WTC11 (cell line): ENCODE measurements at regions not wholly inside any gene's neighbourhood (a gene's known extent, or its start where the extent isn't known, plus 50 kb on each side); places are given as distances from the start of the nearest gene placed in this dataset.

Experiments used
- ATAC-seq: fragments of 200-7000 bp; cut with Tn5 transposase; 2 replicates; pipeline ENCODE4 v1.10.0; 2021; ENCODE audit warnings: mild to moderate bottlenecking, moderate library complexity
- CTCF ChIA-PET: fragments of 300-600 bp; sonication (Branson Sonifier 250); formaldehyde crosslinking; loops from one replicate; lab custom pipeline; 2021; ENCODE audit warnings: antibody characterized with exemption; lab: Charles Lee
- POLR2A ChIA-PET: fragments of 350-600 bp; sonication (Branson Sonifier 250); formaldehyde crosslinking; loops from one replicate; lab custom pipeline; 2021; ENCODE audit warnings: antibody characterized with exemption; lab: Charles Lee
- DNase-seq: peaks from one replicate; pipeline ENCODE4 v3.0.0; 2021; ENCODE audit warnings: low spot score
- H3K27ac Mint-ChIP-seq: 2 replicates; pipeline ENCODE4 v1.8.0; 2021; ENCODE audit warnings: mixed read lengths
- H3K27me3 Mint-ChIP-seq: 2 replicates; pipeline ENCODE4 v1.8.0; 2021; ENCODE audit warnings: low read depth, mild to moderate bottlenecking, moderate library complexity, mixed read lengths
- H3K36me3 Mint-ChIP-seq: 2 replicates; pipeline ENCODE4 v1.8.0; 2021; ENCODE audit warnings: mixed read lengths
- H3K4me1 Mint-ChIP-seq: 2 replicates; pipeline ENCODE4 v1.8.0; 2022; ENCODE audit warnings: mixed read lengths
- H3K4me3 Mint-ChIP-seq: 2 replicates; pipeline ENCODE4 v1.8.0; 2021; ENCODE audit warnings: mild to moderate bottlenecking, moderate library complexity, mixed read lengths
- H3K9me3 Mint-ChIP-seq: 2 replicates; pipeline ENCODE4 v1.8.0; 2021; ENCODE audit warnings: mixed read lengths
- CREB1 ChIP-seq: sonication (generic); formaldehyde crosslinking; IDR thresholded peaks from 2 replicates; pipeline ENCODE4 v1.8.0; 2023; ENCODE audit warnings: mild to moderate bottlenecking, missing genetic modification reagents
- FOXK1 ChIP-seq: sonication (generic); formaldehyde crosslinking; IDR thresholded peaks from 2 replicates; pipeline ENCODE4 v1.8.0; 2022; ENCODE audit warnings: mild to moderate bottlenecking, moderate library complexity, missing genetic modification reagents
- HMGA2 ChIP-seq: fragments of 250-450 bp; sonication (Bioruptor Pico); IDR thresholded peaks from 2 replicates; pipeline ENCODE4 v1.4.0; 2021; ENCODE audit warnings: mild to moderate bottlenecking, moderate library complexity
- JUN ChIP-seq: sonication (generic); formaldehyde crosslinking; IDR thresholded peaks from 2 replicates; pipeline ENCODE4 v1.8.0; 2023; ENCODE audit warnings: mild to moderate bottlenecking, missing genetic modification reagents
- MYBL2 ChIP-seq: sonication (generic); formaldehyde crosslinking; IDR thresholded peaks from 2 replicates; pipeline ENCODE4 v1.8.1; 2023; ENCODE audit warnings: mild to moderate bottlenecking, moderate library complexity, missing genetic modification reagents
- NFATC4 ChIP-seq: fragments of 250-450 bp; sonication (Bioruptor Pico); IDR thresholded peaks from 2 replicates; pipeline ENCODE4 v1.9.0; 2021; ENCODE audit warnings: mild to moderate bottlenecking
- TCF7 ChIP-seq: sonication (generic); formaldehyde crosslinking; IDR thresholded peaks from 2 replicates; pipeline ENCODE4 v1.8.0; 2022; ENCODE audit warnings: mild to moderate bottlenecking, low read depth, missing genetic modification reagents, moderate library complexity
- ZNF219 ChIP-seq: sonication (generic); formaldehyde crosslinking; IDR thresholded peaks from 2 replicates; pipeline ENCODE4 v1.8.0; 2023; ENCODE audit warnings: missing genetic modification reagents, mild to moderate bottlenecking, borderline replicate concordance
- ZNF396 ChIP-seq: fragments of 250-450 bp; sonication (Bioruptor Pico); IDR thresholded peaks from 2 replicates; pipeline ENCODE4 v1.8.0; 2021; ENCODE audit warnings: mild to moderate bottlenecking, moderate library complexity, borderline replicate concordance
- ZNF416 ChIP-seq: fragments of 250-450 bp; sonication (Bioruptor Pico); IDR thresholded peaks from 2 replicates; pipeline ENCODE4 v1.9.0; 2021; ENCODE audit warnings: mild to moderate bottlenecking, inconsistent platforms
- ZNF423 ChIP-seq: fragments of 250-450 bp; sonication (Bioruptor Pico); IDR thresholded peaks from 2 replicates; pipeline ENCODE4 v2.1.2; 2022; ENCODE audit warnings: mild to moderate bottlenecking, moderate library complexity
- TF ChIP-seq, protein P1 (sequence below): sonication (generic); formaldehyde crosslinking; IDR thresholded peaks from 2 replicates; pipeline ENCODE4 v1.8.0; 2022; ENCODE audit warnings: mild to moderate bottlenecking, missing genetic modification reagents
- TF ChIP-seq, protein P2 (sequence below): sonication (generic); formaldehyde crosslinking; IDR thresholded peaks from 2 replicates; pipeline ENCODE4 v1.8.1; 2022; ENCODE audit warnings: missing genetic modification reagents, borderline replicate concordance
- TF ChIP-seq, protein P3 (sequence below): sonication (generic); formaldehyde crosslinking; IDR thresholded peaks from 2 replicates; pipeline ENCODE4 v1.8.0; 2022; ENCODE audit warnings: missing genetic modification reagents
- TF ChIP-seq, protein P4 (sequence below): sonication (generic); formaldehyde crosslinking; conservative IDR thresholded peaks from 2 replicates; pipeline ENCODE4 v1.8.1; 2023; ENCODE audit warnings: mild to moderate bottlenecking, low read depth, missing genetic modification reagents, moderate library complexity
- TF ChIP-seq, protein P5 (sequence below): sonication (generic); formaldehyde crosslinking; IDR thresholded peaks from 2 replicates; pipeline ENCODE4 v1.8.1; 2023; ENCODE audit warnings: mild to moderate bottlenecking, missing genetic modification reagents
- TF ChIP-seq, protein P6 (sequence below): sonication (generic); formaldehyde crosslinking; IDR thresholded peaks from 2 replicates; pipeline ENCODE4 v1.8.1; 2023; ENCODE audit warnings: mild to moderate bottlenecking, missing genetic modification reagents, moderate library complexity
- TF ChIP-seq, protein P7 (sequence below): sonication (generic); formaldehyde crosslinking; IDR thresholded peaks from 2 replicates; pipeline ENCODE4 v1.8.1; 2023; ENCODE audit warnings: mild to moderate bottlenecking, missing genetic modification reagents, borderline replicate concordance

DNA sequence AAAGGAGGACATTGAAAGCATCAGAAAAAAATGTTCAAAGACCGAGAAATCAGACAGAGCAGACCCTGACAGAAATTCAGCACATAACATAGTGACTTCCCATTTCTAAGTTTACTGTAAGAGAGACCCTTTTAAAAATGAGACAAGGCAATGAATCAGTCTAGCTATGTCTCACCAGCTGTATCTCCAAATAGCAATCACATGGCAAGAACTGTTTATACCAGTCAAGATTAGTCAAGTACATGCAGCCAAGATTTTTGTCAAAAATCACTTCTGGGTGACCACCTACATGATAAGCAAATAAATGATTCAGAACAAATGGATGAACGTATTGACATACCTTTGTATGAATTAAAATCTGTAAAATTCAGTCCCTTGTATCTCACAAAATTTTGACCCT lies 138.0 kb downstream of the DTWD1 start:
- Mint-ChIP-seq H3K4me1 (no peaks in the 10 kb centered on the region), H3K4me3 (no peak overlapping the region), H3K9me3 (peaks cover 56% of the 10 kb centered on the region), H3K27ac (no peak overlapping the region), H3K27me3 (no peaks in the 10 kb centered on the region; the same call in 1 of the 2 replicates), H3K36me3 (peaks cover 13% of the 10 kb centered on the region)
- no peak for ATAC-seq
- POLR2A ChIA-PET, result no interaction called here
- no peak for DNase-seq
- CTCF ChIA-PET, result no interaction called here
- TF ChIP-seq CREB1 (CRISPR knock-in tag) (no peak), ZNF396 (CRISPR knock-in tag) (no peak), TCF7 (CRISPR knock-in tag) (no peak), JUN (no peak), ZNF416 (no peak), HMGA2 (CRISPR knock-in tag) (no peak)
- TF ChIP-seq, protein P1, sequence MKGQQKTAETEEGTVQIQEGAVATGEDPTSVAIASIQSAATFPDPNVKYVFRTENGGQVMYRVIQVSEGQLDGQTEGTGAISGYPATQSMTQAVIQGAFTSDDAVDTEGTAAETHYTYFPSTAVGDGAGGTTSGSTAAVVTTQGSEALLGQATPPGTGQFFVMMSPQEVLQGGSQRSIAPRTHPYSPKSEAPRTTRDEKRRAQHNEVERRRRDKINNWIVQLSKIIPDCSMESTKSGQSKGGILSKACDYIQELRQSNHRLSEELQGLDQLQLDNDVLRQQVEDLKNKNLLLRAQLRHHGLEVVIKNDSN (CRISPR knock-in tag), result no peak
- TF ChIP-seq, protein P2, sequence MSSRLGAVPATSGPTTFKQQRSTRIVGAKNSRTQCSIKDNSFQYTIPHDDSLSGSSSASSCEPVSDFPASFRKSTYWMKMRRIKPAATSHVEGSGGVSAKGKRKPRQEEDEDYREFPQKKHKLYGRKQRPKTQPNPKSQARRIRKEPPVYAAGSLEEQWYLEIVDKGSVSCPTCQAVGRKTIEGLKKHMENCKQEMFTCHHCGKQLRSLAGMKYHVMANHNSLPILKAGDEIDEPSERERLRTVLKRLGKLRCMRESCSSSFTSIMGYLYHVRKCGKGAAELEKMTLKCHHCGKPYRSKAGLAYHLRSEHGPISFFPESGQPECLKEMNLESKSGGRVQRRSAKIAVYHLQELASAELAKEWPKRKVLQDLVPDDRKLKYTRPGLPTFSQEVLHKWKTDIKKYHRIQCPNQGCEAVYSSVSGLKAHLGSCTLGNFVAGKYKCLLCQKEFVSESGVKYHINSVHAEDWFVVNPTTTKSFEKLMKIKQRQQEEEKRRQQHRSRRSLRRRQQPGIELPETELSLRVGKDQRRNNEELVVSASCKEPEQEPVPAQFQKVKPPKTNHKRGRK (CRISPR knock-in tag), result no peak

DNA sequence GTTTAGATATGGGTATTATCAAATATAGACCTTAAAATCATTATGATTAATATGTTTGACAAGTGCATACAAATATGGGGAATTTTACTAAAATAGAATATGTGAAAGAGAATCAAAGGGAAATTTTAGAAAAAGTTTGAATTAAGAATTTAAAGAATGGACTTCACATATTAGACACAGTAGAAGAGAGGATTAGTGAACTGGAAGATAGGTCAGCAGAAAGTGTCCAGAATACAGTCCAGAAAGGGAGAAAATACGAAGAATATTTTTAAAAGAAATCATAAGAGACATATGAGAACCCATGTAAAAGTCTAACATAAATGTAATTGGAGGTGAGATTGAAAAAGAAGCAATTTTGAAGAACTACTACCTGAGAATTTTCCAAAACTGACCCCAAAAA lies 139.9 kb downstream of the DTWD1 start:
- Mint-ChIP-seq H3K36me3 (peaks cover 13% of the 10 kb centered on the region), H3K9me3 (peaks cover 73% of the 10 kb centered on the region), H3K27me3 (no peaks in the 10 kb centered on the region; the same call in 1 of the 2 replicates), H3K4me1 (no peaks in the 10 kb centered on the region), H3K27ac (no peak overlapping the region), H3K4me3 (no peak overlapping the region)
- no peak for ATAC-seq
- ChIA-PET CTCF (no interaction called here), POLR2A (no interaction called here)
- no peak for DNase-seq
- TF ChIP-seq ZNF423 (CRISPR knock-in tag) (no peak), ZNF219 (CRISPR knock-in tag) (no peak), FOXK1 (no peak), NFATC4 (CRISPR knock-in tag) (no peak), MYBL2 (no peak)
- TF ChIP-seq, protein P3, sequence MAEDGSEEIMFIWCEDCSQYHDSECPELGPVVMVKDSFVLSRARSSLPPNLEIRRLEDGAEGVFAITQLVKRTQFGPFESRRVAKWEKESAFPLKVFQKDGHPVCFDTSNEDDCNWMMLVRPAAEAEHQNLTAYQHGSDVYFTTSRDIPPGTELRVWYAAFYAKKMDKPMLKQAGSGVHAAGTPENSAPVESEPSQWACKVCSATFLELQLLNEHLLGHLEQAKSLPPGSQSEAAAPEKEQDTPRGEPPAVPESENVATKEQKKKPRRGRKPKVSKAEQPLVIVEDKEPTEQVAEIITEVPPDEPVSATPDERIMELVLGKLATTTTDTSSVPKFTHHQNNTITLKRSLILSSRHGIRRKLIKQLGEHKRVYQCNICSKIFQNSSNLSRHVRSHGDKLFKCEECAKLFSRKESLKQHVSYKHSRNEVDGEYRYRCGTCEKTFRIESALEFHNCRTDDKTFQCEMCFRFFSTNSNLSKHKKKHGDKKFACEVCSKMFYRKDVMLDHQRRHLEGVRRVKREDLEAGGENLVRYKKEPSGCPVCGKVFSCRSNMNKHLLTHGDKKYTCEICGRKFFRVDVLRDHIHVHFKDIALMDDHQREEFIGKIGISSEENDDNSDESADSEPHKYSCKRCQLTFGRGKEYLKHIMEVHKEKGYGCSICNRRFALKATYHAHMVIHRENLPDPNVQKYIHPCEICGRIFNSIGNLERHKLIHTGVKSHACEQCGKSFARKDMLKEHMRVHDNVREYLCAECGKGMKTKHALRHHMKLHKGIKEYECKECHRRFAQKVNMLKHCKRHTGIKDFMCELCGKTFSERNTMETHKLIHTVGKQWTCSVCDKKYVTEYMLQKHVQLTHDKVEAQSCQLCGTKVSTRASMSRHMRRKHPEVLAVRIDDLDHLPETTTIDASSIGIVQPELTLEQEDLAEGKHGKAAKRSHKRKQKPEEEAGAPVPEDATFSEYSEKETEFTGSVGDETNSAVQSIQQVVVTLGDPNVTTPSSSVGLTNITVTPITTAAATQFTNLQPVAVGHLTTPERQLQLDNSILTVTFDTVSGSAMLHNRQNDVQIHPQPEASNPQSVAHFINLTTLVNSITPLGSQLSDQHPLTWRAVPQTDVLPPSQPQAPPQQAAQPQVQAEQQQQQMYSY, result no peak
- TF ChIP-seq, protein P2 (CRISPR knock-in tag), result no peak
- TF ChIP-seq, protein P4, sequence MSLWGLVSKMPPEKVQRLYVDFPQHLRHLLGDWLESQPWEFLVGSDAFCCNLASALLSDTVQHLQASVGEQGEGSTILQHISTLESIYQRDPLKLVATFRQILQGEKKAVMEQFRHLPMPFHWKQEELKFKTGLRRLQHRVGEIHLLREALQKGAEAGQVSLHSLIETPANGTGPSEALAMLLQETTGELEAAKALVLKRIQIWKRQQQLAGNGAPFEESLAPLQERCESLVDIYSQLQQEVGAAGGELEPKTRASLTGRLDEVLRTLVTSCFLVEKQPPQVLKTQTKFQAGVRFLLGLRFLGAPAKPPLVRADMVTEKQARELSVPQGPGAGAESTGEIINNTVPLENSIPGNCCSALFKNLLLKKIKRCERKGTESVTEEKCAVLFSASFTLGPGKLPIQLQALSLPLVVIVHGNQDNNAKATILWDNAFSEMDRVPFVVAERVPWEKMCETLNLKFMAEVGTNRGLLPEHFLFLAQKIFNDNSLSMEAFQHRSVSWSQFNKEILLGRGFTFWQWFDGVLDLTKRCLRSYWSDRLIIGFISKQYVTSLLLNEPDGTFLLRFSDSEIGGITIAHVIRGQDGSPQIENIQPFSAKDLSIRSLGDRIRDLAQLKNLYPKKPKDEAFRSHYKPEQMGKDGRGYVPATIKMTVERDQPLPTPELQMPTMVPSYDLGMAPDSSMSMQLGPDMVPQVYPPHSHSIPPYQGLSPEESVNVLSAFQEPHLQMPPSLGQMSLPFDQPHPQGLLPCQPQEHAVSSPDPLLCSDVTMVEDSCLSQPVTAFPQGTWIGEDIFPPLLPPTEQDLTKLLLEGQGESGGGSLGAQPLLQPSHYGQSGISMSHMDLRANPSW, result no peak
- TF ChIP-seq, protein P5, sequence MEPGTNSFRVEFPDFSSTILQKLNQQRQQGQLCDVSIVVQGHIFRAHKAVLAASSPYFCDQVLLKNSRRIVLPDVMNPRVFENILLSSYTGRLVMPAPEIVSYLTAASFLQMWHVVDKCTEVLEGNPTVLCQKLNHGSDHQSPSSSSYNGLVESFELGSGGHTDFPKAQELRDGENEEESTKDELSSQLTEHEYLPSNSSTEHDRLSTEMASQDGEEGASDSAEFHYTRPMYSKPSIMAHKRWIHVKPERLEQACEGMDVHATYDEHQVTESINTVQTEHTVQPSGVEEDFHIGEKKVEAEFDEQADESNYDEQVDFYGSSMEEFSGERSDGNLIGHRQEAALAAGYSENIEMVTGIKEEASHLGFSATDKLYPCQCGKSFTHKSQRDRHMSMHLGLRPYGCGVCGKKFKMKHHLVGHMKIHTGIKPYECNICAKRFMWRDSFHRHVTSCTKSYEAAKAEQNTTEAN, result no peak
- TF ChIP-seq, protein P6, sequence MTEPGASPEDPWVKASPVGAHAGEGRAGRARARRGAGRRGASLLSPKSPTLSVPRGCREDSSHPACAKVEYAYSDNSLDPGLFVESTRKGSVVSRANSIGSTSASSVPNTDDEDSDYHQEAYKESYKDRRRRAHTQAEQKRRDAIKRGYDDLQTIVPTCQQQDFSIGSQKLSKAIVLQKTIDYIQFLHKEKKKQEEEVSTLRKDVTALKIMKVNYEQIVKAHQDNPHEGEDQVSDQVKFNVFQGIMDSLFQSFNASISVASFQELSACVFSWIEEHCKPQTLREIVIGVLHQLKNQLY (CRISPR knock-in tag), result no peak
- TF ChIP-seq, protein P7, sequence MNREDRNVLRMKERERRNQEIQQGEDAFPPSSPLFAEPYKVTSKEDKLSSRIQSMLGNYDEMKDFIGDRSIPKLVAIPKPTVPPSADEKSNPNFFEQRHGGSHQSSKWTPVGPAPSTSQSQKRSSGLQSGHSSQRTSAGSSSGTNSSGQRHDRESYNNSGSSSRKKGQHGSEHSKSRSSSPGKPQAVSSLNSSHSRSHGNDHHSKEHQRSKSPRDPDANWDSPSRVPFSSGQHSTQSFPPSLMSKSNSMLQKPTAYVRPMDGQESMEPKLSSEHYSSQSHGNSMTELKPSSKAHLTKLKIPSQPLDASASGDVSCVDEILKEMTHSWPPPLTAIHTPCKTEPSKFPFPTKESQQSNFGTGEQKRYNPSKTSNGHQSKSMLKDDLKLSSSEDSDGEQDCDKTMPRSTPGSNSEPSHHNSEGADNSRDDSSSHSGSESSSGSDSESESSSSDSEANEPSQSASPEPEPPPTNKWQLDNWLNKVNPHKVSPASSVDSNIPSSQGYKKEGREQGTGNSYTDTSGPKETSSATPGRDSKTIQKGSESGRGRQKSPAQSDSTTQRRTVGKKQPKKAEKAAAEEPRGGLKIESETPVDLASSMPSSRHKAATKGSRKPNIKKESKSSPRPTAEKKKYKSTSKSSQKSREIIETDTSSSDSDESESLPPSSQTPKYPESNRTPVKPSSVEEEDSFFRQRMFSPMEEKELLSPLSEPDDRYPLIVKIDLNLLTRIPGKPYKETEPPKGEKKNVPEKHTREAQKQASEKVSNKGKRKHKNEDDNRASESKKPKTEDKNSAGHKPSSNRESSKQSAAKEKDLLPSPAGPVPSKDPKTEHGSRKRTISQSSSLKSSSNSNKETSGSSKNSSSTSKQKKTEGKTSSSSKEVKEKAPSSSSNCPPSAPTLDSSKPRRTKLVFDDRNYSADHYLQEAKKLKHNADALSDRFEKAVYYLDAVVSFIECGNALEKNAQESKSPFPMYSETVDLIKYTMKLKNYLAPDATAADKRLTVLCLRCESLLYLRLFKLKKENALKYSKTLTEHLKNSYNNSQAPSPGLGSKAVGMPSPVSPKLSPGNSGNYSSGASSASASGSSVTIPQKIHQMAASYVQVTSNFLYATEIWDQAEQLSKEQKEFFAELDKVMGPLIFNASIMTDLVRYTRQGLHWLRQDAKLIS (CRISPR knock-in tag), result no peak
